ENCODE measurements at regions not wholly inside any gene's neighbourhood (a gene's known extent, or its start where the extent isn't known, plus 50 kb on each side); places are given as distances from the start of the nearest gene placed in this dataset.

DNA sequence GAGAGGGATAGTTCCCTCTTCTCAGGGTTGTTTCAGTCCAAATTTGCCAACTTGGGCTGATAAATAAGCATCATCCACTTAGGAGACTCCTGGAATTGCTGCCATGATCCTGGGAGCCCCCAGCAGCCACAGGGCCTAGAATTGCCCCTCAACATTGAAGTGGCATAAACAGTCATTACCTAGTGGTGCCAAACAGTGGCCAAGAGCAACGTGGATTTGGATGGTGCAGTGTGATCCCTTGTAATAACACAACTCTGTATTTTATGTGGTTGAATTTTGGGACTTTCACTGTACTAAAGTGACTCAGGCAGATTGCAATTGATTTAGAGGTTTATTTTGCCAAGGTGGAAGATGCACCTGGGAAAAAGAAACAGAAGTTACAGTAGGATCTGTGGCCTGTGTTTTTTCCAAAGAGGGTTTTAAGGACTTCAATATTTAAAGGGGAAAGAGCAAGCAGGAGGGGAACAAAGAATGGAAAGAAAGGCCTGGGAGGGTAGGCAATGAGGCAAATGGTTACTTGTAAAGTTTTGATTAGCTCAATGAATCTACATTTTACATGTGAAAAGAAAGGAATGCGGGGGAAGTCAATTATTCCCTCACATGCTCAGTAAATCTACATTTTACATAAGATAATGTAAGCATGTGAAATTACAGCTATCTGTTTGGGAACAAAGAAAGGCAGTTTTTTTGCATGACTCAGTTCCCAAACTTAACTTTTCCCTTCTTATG lies 168.0 kb upstream of the NOX3 start:
- no peak for DNase-seq (ENCODE audit: low read depth in 3 of 3)

DNA sequence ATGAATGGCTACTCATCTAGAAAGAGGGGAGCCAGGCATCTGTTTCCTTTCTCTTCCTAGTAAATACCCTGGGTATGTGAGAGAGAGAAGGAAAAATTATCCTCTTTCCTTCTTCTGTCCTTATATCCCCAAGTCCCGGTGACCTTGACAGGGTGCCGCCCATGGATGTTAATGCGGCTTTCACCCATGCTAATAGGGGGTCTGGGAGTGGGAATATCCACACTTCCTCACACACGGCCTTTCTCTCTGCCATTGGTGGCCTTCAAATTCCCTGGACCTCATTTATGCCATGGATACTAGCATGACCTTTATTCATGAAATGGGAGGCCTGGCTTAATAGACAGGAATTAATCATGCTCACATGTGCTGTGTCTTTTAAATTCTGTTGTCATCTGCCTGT lies 159.0 kb upstream of the NOX3 start:
- no peak for DNase-seq (ENCODE audit: low read depth in 3 of 3)

DNA sequence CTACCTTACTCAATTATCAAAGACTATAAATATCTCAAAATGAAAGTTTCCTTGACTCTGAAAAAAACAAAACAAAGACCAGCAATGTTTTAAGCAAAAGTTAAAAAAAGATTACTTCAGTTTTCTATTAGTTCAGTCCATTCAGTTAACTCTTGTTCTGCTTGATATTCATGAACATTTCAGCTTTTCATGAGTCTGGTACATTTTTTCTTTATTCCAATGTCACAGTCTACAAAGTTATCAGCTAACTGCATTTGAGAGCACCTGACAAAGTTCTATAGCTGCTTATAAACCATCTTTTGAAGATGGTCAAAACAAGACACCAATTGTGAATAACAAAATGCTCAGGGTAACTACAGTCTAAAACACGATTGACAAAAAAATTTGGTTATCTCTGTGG lies 156.1 kb upstream of the NOX3 start:
- no peak for DNase-seq (ENCODE audit: low read depth in 3 of 3)

DNA sequence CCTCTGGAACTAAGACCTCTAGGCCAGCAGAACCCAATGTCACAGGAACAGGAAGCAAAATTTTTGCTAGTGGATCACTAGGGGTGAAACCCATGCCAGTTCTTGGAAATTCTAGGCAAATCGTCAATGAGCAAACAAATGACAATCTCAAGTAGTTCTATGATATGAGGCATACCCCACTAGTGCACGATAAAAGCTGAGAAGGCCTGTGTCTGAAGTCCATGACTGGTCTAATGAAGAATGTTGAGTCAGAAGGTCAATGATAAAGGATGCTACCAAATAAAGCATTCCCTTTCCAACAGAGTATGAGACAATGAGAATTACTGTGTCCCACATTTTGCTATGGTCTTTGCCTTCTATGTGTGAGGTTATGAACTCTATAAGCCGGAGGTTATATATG lies 149.4 kb upstream of the NOX3 start:
- DNase-seq (ENCODE audit: low read depth in 3 of 3), result no peak

GRCh38 chr6:155599561-155599960 lies 143.9 kb upstream of the NOX3 start:
- no peak for DNase-seq (ENCODE audit: low read depth in 3 of 3)

DNA sequence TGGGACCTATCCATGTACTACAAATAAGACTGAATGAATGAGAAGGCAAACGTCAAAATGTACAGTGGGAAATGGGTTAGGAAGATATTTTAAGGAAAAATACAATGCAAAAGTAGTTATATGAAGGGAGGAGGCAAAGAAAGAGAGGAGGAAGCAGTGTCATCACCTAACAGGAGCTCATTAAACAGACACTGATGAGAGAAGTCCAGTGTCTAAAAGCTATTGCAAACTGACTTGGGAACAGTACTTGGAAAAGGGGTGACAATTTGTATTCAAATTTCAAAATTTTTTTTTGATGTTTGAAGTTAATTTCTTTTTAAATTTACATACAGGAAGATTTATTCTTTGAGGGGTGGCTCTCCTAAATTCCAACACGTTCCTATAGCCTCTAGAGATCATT lies 143.5 kb upstream of the NOX3 start:
- DNase-seq (ENCODE audit: low read depth in 3 of 3), result no peak

- no peak for DNase-seq (ENCODE audit: low read depth in 3 of 3)
Observed at GRCh38 chr6:155595284-155595683, 139.6 kb upstream of the NOX3 start.

- no peak for DNase-seq (ENCODE audit: low read depth in 3 of 3)
Observed at GRCh38 chr6:155591741-155592140, 136.1 kb upstream of the NOX3 start.

- DNase-seq (ENCODE audit: low read depth in 3 of 3), result no peak
Observed at GRCh38 chr6:155589190-155589589, 133.6 kb upstream of the NOX3 start.

GRCh38 chr6:155587817-155588216 lies 132.2 kb upstream of the NOX3 start:
- no peak for DNase-seq (ENCODE audit: low read depth in 3 of 3)

- no peak for DNase-seq (ENCODE audit: low read depth in 3 of 3)
Observed at GRCh38 chr6:155586090-155586489, 130.5 kb upstream of the NOX3 start.

DNA sequence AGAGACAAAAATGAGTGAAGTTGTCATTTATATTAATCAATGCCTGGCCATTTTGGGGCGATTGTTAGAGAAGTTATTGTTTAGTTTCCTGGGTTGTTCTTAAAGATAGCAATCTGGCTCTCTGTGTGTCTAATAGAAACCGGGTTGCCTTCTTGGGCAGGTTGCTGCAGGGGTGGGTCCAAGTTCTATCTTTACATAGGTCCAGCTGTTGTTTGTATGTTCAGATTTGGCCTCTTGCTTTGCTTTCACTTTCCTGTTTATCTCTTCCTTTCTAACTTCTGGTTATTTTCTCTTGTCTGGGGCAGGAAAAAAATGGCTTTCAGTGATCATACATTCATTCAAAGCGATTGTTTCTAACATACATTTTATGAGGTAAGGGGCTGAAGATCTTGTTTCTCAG lies 128.4 kb upstream of the NOX3 start:
- DNase-seq (ENCODE audit: low read depth in 3 of 3), result no peak

DNA sequence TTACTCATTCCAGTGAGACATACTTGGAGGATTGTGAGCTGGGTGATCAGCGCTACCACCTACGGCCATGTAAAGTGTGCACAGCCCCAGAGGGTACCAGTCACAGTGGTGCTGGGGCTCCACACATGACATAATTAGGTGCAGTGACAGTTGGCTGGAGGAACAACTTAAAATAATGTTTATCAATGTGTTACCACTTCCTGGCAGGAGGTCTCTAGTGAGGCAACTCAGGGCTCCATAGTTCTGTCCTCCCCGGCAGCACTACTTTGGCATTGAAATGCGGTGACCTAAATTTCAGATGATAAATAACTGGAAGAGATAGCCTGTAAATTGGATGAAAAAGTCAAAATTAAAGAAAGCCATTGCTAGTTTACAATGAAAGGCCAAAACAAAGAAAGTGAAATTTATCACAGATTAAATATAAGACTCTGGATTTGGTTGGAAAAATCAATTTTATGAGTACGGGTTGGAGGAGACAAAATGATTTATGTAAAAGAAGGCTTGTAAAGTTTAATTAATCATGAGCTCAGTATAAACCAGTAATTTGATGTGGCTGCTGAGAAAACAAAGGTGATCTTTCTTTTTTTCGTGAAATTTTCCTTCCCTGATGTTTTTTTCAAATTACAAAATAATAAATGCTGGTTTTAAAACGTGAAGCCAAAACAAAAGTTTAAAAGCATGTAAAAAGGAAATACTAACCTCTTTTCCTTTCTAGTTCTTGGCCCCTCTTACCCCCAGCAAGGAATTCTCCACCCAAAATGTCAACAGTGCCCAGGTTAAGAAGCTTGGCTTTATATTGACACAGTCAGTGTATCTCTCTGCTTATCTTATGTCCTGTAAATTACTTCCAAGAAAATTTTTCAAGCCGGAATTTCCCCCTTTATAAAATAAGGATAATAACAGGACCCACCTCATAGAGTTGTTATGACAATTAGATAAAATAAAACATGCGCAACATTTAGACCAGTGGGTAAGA lies 126.7 kb upstream of the NOX3 start:
- DNase-seq (ENCODE audit: low read depth in 3 of 3), result no peak

DNA sequence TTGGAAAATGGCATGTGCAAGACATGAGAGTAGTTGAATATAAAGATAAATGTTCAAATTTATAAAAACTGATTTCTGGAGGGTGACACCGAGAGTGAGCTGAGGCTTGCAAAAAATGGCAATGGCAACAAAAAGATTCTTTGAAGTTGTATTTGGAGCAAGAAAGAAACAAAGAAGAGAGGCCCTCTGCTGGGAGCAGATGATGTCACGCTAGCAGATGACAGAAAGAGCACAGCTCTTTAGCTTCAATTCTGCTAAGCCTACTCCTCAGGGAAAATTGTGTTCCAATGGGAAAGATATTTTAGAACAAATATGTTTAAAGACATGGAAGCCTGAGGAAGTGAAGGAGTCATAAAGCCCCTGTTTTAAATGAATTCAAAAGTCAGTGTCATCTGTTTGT lies 125.3 kb upstream of the NOX3 start:
- no peak for DNase-seq (ENCODE audit: low read depth in 3 of 3)

- no peak for DNase-seq (ENCODE audit: low read depth in 3 of 3)
Observed at GRCh38 chr6:155578251-155578650, 122.6 kb upstream of the NOX3 start.

DNA sequence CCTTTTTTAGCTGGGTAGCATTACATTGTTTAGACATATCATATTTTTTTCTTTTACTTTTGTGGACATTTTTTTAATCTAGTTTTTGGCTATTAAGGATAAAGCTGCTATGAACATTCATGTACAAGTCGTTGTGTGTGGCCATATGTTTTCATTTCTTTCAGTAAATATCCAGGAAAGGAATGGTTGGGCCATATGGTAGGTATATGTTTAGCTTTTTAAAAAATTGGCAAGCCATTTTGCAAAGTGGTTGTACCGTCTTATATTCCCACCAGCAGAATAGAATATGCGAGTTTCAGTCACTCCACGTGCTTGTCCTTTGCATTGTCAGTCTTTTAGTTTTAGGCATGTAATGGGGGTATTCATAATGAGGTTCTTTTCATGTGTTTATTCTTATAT lies 106.3 kb upstream of the NOX3 start:
- no peak for DNase-seq (ENCODE audit: low read depth in 3 of 3)

DNA sequence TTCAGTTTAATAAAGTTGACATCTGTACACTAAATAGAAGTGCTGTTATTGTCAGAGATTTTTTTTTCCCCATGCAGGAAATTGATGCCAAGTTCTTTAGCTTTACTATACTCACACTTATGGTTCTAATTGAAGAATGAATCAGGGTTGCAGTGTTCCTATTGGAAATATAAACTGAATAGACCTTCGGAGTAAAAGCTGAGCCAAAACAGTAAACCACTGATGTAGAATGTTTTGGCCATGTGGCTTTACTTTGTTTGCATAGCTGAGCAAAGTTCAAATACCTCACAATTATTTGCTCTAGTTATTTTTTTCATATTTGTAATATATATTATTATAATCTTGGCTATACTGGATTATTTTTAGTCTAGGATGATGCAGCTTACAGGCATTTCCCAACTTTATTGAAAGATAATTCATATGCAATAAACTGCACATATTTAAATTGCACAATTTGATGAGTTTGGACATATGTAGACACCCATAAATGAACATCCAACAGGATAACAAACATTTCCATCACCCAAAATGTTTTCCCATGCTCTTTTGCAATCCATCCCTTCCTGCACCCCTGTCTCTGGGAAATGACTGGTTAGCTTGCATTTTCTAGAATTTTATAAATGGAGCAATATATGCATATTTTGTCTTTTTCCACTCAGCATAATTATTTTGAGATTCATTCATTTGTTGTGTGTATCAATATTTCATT lies 105.8 kb upstream of the NOX3 start:
- no peak for DNase-seq (ENCODE audit: low read depth in 3 of 3)

- DNase-seq (ENCODE audit: low read depth in 3 of 3), result no peak
Observed at GRCh38 chr6:155549928-155550327, 94.3 kb upstream of the NOX3 start.

GRCh38 chr6:155549028-155549798 lies 93.6 kb upstream of the NOX3 start:
- no peak for DNase-seq (ENCODE audit: low read depth in 3 of 3)

GRCh38 chr6:155548576-155548975 lies 92.9 kb upstream of the NOX3 start:
- no peak for DNase-seq (ENCODE audit: low read depth in 3 of 3)

- no peak for DNase-seq (ENCODE audit: low read depth in 3 of 3)
Observed at GRCh38 chr6:155544677-155545076, 89.0 kb upstream of the NOX3 start.
